ENCODE measurements at regions not wholly inside any gene's neighbourhood (a gene's known extent, or its start where the extent isn't known, plus 50 kb on each side); places are given as distances from the start of the nearest gene placed in this dataset.

- TF ChIP-seq POLR2A (IDR thresholded peaks at IDR 0.05) (no peak), EP300 (IDR thresholded peaks at IDR 0.05) (no peak)
- TF ChIP-seq, protein P1, sequence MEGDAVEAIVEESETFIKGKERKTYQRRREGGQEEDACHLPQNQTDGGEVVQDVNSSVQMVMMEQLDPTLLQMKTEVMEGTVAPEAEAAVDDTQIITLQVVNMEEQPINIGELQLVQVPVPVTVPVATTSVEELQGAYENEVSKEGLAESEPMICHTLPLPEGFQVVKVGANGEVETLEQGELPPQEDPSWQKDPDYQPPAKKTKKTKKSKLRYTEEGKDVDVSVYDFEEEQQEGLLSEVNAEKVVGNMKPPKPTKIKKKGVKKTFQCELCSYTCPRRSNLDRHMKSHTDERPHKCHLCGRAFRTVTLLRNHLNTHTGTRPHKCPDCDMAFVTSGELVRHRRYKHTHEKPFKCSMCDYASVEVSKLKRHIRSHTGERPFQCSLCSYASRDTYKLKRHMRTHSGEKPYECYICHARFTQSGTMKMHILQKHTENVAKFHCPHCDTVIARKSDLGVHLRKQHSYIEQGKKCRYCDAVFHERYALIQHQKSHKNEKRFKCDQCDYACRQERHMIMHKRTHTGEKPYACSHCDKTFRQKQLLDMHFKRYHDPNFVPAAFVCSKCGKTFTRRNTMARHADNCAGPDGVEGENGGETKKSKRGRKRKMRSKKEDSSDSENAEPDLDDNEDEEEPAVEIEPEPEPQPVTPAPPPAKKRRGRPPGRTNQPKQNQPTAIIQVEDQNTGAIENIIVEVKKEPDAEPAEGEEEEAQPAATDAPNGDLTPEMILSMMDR (IDR thresholded peaks at IDR 0.05), result no peak
Observed at GRCh38 chr3:59519094-59519493, 469.3 kb upstream of the CFAP20DC start.
